NCI-H2196 (cell line): ENCODE measurements at regions not wholly inside any gene's neighbourhood (a gene's known extent, or its start where the extent isn't known, plus 50 kb on each side); places are given as distances from the start of the nearest gene placed in this dataset.
"Not testable (repeated sequence)": the region's sequence is repeated elsewhere in the genome, so short reads cannot be mapped to it uniquely, and the experiment has no call there.

Experiments
- DNase-seq: peaks from one replicate; lab custom pipeline; 2025; ENCODE audit not compliant: unreplicated experiment; lab: John Stamatoyannopoulos, UW

DNA sequence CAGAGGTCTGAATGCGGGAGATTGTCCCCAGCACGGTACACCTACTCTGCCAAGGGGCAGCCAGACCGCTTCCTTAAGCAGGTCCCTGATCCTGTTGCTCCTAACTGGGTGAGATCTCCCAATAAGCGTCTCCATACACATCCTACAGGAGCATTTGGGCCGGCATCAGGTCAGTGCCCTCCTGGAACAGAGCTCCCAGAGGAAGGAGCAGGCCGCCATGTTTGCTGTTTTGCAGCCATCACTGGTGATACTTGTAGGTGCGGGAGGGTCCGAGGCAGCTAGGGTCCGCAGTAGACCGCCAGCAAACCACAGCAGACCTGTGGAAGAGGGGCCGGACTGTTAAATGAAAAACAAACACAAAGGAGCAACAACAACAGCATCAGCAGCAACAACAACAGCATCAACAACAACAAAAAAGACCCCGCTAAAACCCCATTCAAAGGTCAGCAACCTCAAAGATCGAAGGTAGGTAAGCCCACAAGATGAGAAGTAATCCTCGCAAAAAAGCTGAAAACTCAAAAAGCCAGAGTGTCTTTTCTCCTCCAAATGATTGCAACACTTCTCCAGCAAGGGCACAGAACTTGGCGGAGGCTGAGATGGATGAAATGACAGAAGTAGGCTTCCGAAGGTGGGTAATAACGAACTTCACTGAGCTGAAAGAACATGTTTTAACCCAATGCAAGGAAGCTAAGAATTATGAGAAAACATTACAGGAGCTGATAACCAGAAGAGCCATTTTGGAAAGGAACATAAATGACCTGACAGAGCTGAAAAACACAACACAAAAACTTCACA, 79.0 kb upstream of the CDH7 start:
- no peak for DNase-seq

- DNase-seq, result not testable (repeated sequence)
Measured at GRCh38 chr18:65670145-65670544, 80.7 kb upstream of the CDH7 start.

GRCh38 chr18:65661391-65661790, 89.4 kb upstream of the CDH7 start:
- DNase-seq, result no peak

DNA sequence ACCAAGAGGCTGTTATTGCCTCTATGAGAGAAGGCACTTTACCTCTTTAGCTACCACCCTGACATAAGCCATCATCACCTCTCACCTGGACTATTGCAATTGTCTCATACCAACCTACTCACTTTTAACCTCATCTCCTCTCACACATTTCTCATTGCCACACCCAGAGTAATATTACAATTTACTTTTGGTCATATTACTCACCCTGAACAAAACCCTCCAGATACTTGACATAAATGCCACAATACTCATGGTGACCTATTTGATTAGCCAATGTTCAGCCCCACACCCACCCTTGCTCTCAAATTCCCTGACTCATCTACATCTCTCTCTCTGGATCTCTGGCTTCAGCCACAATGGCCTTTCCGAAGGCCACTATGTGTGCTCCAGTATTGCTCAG, 90.9 kb upstream of the CDH7 start:
- DNase-seq, result no peak

GRCh38 chr18:65659312-65659711, 91.5 kb upstream of the CDH7 start:
- DNase-seq, result no peak

- no peak for DNase-seq
Measured at GRCh38 chr18:65651192-65651591, 99.6 kb upstream of the CDH7 start.

- DNase-seq, result no peak
Measured at GRCh38 chr18:65632236-65632635, 118.6 kb upstream of the CDH7 start.

GRCh38 chr18:65631766-65632165, 119.0 kb upstream of the CDH7 start:
- no peak for DNase-seq

DNA sequence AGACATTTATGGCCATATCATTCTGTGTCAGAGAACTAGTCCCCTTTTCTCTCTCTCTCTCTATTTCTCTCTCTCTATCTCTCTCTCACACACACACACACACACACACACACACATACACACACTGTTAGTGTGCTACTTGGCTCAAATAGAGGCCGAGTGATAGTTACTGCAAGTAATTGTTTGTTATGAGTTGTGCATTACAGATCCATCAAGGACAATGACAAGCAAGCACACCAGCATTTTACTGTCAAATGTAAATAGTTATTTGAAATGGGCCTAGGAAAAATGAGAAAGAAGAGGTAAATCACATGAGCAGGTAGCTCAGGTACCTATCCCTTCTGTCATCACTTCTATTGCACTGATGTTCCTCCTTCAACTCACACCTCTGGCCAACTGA, 122.4 kb upstream of the CDH7 start:
- no peak for DNase-seq

GRCh38 chr18:65623676-65624075, 127.1 kb upstream of the CDH7 start:
- DNase-seq, result no peak

GRCh38 chr18:65622436-65622835, 128.4 kb upstream of the CDH7 start:
- no peak for DNase-seq

DNA sequence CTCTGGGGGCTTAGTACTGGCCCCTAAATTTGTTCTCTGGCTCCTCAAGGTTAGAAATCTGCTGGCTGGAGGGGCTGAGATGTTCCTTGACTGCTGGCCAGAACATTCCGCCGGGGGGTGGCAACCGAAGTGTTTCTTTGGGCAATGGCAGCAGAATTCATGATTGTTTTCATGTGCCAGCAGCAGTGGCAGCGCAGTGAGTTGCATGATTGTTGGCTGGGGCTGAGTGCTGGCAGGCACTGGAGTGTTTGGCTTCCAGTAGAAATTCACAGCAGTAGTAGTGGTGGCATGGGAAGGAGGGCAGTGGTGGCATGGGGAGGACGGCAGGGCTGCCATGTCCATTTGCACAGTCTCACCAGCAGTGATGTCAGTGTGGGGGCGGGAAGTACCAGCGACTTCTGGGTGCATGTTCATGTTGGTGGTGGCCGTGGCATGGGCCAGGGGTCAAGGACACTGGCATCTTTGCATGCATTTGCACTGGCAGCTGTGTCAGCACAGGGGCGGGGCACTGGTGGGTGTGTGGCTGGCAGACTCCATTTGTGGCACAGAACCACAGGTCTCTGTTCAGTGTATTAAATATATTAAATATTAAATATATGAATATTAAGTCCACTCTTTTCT, 130.6 kb upstream of the CDH7 start:
- DNase-seq, result no peak

DNA sequence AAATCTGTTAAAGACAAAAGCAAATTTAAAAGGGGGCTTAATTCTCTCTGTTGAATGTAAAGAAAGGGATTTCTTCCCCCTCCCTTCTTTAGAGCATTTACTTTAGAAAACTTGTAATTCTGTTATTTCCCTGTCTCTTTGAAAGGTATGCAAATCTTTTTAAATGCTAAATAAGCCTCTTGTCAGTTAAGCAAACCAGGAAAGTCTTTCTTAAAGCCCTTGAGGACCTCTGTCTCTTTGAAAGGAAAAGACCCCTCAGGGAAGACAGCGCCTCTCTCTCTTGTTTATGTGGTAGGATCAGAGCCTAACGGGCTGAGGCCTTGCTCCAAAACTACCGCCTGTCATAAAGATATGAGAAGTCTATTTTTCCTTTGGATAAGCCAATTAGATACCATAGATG, 139.9 kb upstream of the CDH7 start:
- no peak for DNase-seq

GRCh38 chr18:65608471-65608870, 142.3 kb upstream of the CDH7 start:
- DNase-seq, result no peak

- DNase-seq, result no peak
Measured at GRCh38 chr18:65607161-65607560, 143.7 kb upstream of the CDH7 start.

GRCh38 chr18:65606551-65607130, 144.2 kb upstream of the CDH7 start:
- no peak for DNase-seq

- DNase-seq, result not testable (repeated sequence)
Measured at GRCh38 chr18:65605352-65605751, 145.5 kb upstream of the CDH7 start.

- DNase-seq, result no peak
Measured at GRCh38 chr18:65601775-65602174, 149.0 kb upstream of the CDH7 start.

DNA sequence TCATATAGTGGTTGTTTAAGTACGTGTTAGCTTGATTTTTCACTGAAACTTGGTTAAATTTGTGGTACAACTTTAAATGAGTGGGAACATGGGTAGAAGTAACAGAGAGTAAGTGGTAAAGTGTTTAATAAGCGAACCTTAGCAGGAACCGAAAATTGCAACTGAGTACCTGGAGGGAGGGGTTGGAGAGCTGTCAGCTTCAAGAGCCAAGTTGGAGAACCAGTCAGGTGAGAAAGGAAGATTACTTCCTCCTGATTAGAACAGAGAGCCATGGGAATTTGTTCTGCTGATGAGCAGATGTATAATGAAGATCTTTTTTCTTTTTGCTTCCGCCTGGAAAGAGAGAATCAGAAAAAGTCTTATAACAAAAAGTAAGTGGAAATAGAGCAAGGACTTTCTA, 158.4 kb upstream of the CDH7 start:
- DNase-seq, result no peak

- DNase-seq, result no peak
Measured at GRCh38 chr18:65587491-65587890, 163.3 kb upstream of the CDH7 start.

DNA sequence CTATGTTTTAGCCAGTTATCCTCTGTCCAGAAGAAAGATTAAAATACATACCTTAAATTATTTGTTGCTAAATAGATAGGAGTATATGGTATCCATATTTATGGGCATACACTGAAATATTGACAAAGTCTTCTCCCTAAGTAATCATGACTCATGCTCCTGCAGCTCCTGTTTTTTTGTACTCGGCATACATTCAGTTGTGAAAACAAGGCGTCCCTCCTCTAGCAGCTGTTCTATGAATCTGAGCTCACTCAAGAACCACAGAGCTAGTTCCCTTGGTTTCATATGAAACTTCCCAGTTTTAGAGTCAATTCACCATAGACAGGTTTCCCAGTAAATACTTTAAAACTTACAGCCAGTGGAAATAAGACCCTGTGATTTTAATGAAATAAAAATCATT, 168.7 kb upstream of the CDH7 start:
- DNase-seq, result not testable (repeated sequence)

GRCh38 chr18:65568866-65569265, 181.9 kb upstream of the CDH7 start:
- no peak for DNase-seq
